Heart left ventricle (tissue), 13 donors: ENCODE measurements at regions not wholly inside any gene's neighbourhood (a gene's known extent, or its start where the extent isn't known, plus 50 kb on each side); places are given as distances from the start of the nearest gene placed in this dataset.

Experiments
- POLR2A ChIP-seq, 2 donors: fragments of 450-650 bp; IDR thresholded peaks; one replicate each; pipeline ENCODE4 v1.6.1; 2017; ENCODE audit warnings: antibody characterized with exemption in 2 of 2, mild to moderate bottlenecking in 2 of 2, moderate library complexity in 2 of 2
- TF ChIP-seq, protein P1 (sequence below), 12 donors: fragments of 200-600 bp; sonication (generic) in 4 of 12; IDR thresholded peaks; one replicate each; pipeline versions ENCODE4 v1.5.0 to v1.8.0; 2018 to 2022; ENCODE audit warnings: antibody characterized with exemption in 12 of 12, mild to moderate bottlenecking in 5 of 12
- donor health status: ischemic (EF 13 %, LVEDD 7.1; RV severe dilation, severe dysfunction).
- donor health status: DM: no; HTN: yes; CAD: no.
- donor health status: DM: no; HTN: no; CAD: no.
- donor health status: ischemic (EF 25% LVEDD 6.9; RV normal size, moderate dysfunction).
- donor health status: ischemic (EF 25% LVEDD 5.7; RV mildly dilated, moderate dysfunction).
- donor health status: ischemic (EF 35%, LVEDD 5.7; RV mildly dilated, moderate dysfunction).
- donor health status: nonischemic (EF 11% LVEDD 7.7; RV severe dilation, severe dysfunction).
- donor health status: DM: yes; HTN: yes; CAD: no.
- donor health status: PGD.
- donor health status: ischemic (EF 29% LVEDD 5.4; RV normal size, mild dysfunction).
- donor health status: nonischemic (EF 23%, LVEDD 6.1; RV moderate dilation, normal function).

DNA sequence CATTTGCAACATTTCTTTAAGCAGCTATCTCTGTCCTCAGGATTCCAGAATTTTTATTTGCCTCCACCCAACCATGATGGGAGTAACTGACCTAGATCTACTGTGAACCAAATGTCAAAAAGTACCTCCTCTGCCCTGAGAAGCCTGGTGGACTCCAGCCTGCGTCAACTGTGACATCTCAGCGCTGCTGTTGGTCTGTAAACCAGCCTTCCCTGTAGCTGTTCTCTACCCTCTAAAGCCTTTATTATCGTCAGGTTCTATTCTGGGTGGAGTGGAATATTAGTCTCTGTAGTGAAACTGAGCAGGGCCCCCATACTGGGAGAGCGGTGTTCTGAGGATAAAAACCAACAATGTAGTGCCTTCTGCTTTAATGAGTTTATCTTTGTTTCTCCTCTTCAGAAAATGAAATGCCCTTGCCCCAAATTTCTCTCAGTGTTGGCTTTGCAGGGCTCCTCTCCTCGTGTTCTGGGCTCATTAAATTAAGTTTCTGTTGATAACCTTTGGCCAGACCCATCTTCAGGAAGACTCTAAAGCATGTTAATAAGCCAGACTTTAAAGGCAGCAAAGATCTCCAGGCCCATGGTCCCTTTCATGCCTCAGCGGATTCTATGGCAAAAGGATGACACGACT lies 223.1 kb upstream of the PLXNA2 start:
- TF ChIP-seq, protein P1, sequence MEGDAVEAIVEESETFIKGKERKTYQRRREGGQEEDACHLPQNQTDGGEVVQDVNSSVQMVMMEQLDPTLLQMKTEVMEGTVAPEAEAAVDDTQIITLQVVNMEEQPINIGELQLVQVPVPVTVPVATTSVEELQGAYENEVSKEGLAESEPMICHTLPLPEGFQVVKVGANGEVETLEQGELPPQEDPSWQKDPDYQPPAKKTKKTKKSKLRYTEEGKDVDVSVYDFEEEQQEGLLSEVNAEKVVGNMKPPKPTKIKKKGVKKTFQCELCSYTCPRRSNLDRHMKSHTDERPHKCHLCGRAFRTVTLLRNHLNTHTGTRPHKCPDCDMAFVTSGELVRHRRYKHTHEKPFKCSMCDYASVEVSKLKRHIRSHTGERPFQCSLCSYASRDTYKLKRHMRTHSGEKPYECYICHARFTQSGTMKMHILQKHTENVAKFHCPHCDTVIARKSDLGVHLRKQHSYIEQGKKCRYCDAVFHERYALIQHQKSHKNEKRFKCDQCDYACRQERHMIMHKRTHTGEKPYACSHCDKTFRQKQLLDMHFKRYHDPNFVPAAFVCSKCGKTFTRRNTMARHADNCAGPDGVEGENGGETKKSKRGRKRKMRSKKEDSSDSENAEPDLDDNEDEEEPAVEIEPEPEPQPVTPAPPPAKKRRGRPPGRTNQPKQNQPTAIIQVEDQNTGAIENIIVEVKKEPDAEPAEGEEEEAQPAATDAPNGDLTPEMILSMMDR (IDR thresholded peaks at IDR 0.05): no peak
- TF ChIP-seq POLR2A (IDR thresholded peaks at IDR 0.05): no peak
